ENCODE measurements at regions not wholly inside any gene's neighbourhood (a gene's known extent, or its start where the extent isn't known, plus 50 kb on each side); places are given as distances from the start of the nearest gene placed in this dataset.

GRCh38 chr20:22260506-22260905 is 323.9 kb downstream of the FOXA2 start:
- TF ChIP-seq CTCF (IDR thresholded peaks at IDR 0.05; ENCODE audit: insufficient read depth, low read length) (no peak), POLR2AphosphoS5 (IDR thresholded peaks at IDR 0.05; ENCODE audit: low read depth) (no peak), REST (IDR thresholded peaks at IDR 0.05; ENCODE audit: insufficient replicate concordance, low read depth) (no peak), GABPA (IDR thresholded peaks at IDR 0.05; ENCODE audit: low read depth) (no peak)

Data from HL-60 (cell line).